DND-41 (cell line): ENCODE measurements at regions not wholly inside any gene's neighbourhood (a gene's known extent, or its start where the extent isn't known, plus 50 kb on each side); places are given as distances from the start of the nearest gene placed in this dataset.

Experiments used
- EZH2 ChIP-seq: IDR thresholded peaks from 3 replicates; pipeline ENCODE4 v1.6.1; 2012; ENCODE audit warnings: borderline replicate concordance, low read depth, mild to moderate bottlenecking, moderate library complexity, low read length, inconsistent platforms; ENCODE audit not compliant: severe bottlenecking
- TF ChIP-seq, protein P1 (sequence below): IDR thresholded peaks from 2 replicates; pipeline ENCODE4 v1.5.1; 2012; ENCODE audit warnings: borderline replicate concordance, low read length, moderate library complexity, mild to moderate bottlenecking; ENCODE audit not compliant: poor library complexity, severe bottlenecking; ENCODE audit errors: extremely low read depth

DNA sequence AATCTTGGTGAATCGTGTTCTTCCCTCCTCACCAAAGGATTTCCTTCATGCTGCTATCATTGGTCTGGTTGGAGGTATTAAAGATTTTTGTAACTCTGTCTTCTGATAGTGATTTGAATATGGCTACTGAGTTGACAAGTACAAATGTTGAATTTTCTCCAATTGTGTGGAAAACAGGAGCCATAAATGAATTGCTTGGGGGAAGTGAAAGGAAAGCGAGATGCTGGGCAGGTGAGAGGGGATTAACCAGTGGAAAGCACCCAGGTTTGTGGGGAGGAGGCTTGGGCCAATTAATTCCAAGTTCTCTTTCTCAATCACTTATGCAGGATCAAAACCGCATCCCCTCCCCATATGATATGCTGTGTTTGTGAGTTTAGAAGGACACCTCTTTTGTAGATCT is 372.5 kb downstream of the IL20RB start:
- TF ChIP-seq, protein P1, sequence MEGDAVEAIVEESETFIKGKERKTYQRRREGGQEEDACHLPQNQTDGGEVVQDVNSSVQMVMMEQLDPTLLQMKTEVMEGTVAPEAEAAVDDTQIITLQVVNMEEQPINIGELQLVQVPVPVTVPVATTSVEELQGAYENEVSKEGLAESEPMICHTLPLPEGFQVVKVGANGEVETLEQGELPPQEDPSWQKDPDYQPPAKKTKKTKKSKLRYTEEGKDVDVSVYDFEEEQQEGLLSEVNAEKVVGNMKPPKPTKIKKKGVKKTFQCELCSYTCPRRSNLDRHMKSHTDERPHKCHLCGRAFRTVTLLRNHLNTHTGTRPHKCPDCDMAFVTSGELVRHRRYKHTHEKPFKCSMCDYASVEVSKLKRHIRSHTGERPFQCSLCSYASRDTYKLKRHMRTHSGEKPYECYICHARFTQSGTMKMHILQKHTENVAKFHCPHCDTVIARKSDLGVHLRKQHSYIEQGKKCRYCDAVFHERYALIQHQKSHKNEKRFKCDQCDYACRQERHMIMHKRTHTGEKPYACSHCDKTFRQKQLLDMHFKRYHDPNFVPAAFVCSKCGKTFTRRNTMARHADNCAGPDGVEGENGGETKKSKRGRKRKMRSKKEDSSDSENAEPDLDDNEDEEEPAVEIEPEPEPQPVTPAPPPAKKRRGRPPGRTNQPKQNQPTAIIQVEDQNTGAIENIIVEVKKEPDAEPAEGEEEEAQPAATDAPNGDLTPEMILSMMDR, result no peak
- no peak for TF ChIP-seq EZH2
